Aorta (tissue), 5 donors: ENCODE measurements at regions not wholly inside any gene's neighbourhood (a gene's known extent, or its start where the extent isn't known, plus 50 kb on each side); places are given as distances from the start of the nearest gene placed in this dataset.

Experiments
- ATAC-seq: fragments of 200-7000 bp; cut with Tn5 transposase; one replicate; pipeline ENCODE4 v1.9.1; 2022; ENCODE audit warnings: moderate library complexity; ENCODE audit not compliant: low FRiP score
- DNase-seq, 2 donors: peaks; one replicate each; pipeline ENCODE4 v3.0.0-alpha.2; 2020
- H3K27ac ChIP-seq, 2 donors: one replicate each; pipeline ENCODE4 v1.5.1; 2013; ENCODE audit warnings: low read length in 2 of 2, mild to moderate bottlenecking in 2 of 2, moderate library complexity in 2 of 2, control low read depth in 1 of 2, inconsistent platforms in 1 of 2, low read depth in 1 of 2
- H3K27me3 ChIP-seq, 2 donors: one replicate each; pipeline ENCODE4 v1.6.1; 2013; ENCODE audit warnings: control low read depth in 1 of 2, low read length in 1 of 2, mild to moderate bottlenecking in 1 of 2, moderate library complexity in 1 of 2; ENCODE audit not compliant: insufficient read depth in 2 of 2, control insufficient read depth in 1 of 2
- H3K36me3 ChIP-seq, 2 donors: one replicate each; pipeline ENCODE4 v1.6.1; 2013; ENCODE audit warnings: control low read depth in 1 of 2, low read length in 1 of 2, mild to moderate bottlenecking in 1 of 2; ENCODE audit not compliant: insufficient read depth in 2 of 2, control insufficient read depth in 1 of 2
- H3K4me1 ChIP-seq, 2 donors: one replicate each; pipeline ENCODE4 v1.6.1; 2013; ENCODE audit warnings: low read length in 2 of 2, control low read depth in 1 of 2, mild to moderate bottlenecking in 1 of 2, moderate library complexity in 1 of 2; ENCODE audit not compliant: insufficient read depth in 2 of 2, control insufficient read depth in 1 of 2
- H3K4me3 ChIP-seq, 2 donors: one replicate each; pipeline ENCODE4 v1.5.1; 2013; ENCODE audit warnings: low read length in 2 of 2, control low read depth in 1 of 2, mild to moderate bottlenecking in 1 of 2
- H3K9me3 ChIP-seq: one replicate; pipeline ENCODE4 v1.6.1; 2013; ENCODE audit warnings: mild to moderate bottlenecking, low read length; ENCODE audit not compliant: control insufficient read depth
- WGBS, 2 donors: extraction: QIAGEN DNeasy Blood & Tissue Kit; methylation state at CpG; one replicate each; pipeline ENCODE4 v1.1.7; 2013; 5-methylcytosine and 5-hydroxymethylcytosine counted together
- intact Hi-C, 2 donors: fragments of 100-400 bp; cut with DNase I; formaldehyde crosslinking; loops; one replicate each; pipeline versions ENCODE4 v1.14.2 to v1.15.0; 2022
- donor health status: healthy with polysubstance abuse.
- donor health status: Bipolar disorder and iron deficiency.
- donor health status: DM: no; HTN: no; CAD: no.
- donor health status: DM: no; HTN: no; CAD: no.
- donor health status: DM: yes; HTN: yes; CAD: no.

GRCh38 chr5:3226196-3226920 is 369.3 kb upstream of the IRX1 start:
- intact Hi-C loops = no loop called here
- WGBS, 2 donors = 39 to 43% methylated on average over 12 of the region's 12 CpGs
- DNase-seq (no peak), ATAC-seq (no peak)
- no peak overlapping the region for H3K4me3 ChIP-seq
- H3K36me3 ChIP-seq = no peaks in the 10 kb centered on the region
- H3K9me3 ChIP-seq = no peaks in the 10 kb centered on the region
- no peak overlapping the region for H3K27ac ChIP-seq
- no peaks in the 10 kb centered on the region for H3K27me3 ChIP-seq
- H3K4me1 ChIP-seq = no peaks in the 10 kb centered on the region

- Histone ChIP-seq H3K36me3 (no peaks in the 10 kb centered on the region), H3K27me3 (no peaks in the 10 kb centered on the region), H3K27ac (no peak overlapping the region), H3K4me3 (no peak overlapping the region), H3K4me1 (no peaks in the 10 kb centered on the region), H3K9me3 (no peaks in the 10 kb centered on the region)
- WGBS, 2 donors = 78 to 79% methylated on average over 22 of the region's 22 CpGs
- intact Hi-C loops = no loop called here
- DNase-seq (no peak), ATAC-seq (no peak)
These were observed 370.3 kb upstream of the IRX1 start for GRCh38 chr5:3225201-3225960.

GRCh38 chr5:3222924-3223323 is 372.7 kb upstream of the IRX1 start:
- ATAC-seq (no peak), DNase-seq (no peak)
- H3K9me3 ChIP-seq = no peaks in the 10 kb centered on the region
- H3K27ac ChIP-seq = no peak overlapping the region
- H3K27me3 ChIP-seq = no peaks in the 10 kb centered on the region
- H3K4me3 ChIP-seq = no peak overlapping the region
- no peaks in the 10 kb centered on the region for H3K36me3 ChIP-seq
- no peaks in the 10 kb centered on the region for H3K4me1 ChIP-seq
- WGBS, 2 donors = 88 to 92% methylated on average over 5 of the region's 5 CpGs
- intact Hi-C loops = no loop called here

- H3K27me3 ChIP-seq = no peaks in the 10 kb centered on the region
- ATAC-seq = no peak
- H3K4me1 ChIP-seq = no peaks in the 10 kb centered on the region
- H3K4me3 ChIP-seq = no peak overlapping the region
- WGBS, 2 donors = 77 to 84% methylated on average over 9 of the region's 9 CpGs
- H3K27ac ChIP-seq = no peak overlapping the region
- H3K9me3 ChIP-seq = no peaks in the 10 kb centered on the region
- H3K36me3 ChIP-seq = no peaks in the 10 kb centered on the region
- DNase-seq = no peak
- intact Hi-C loops = no loop called here
These were observed 374.2 kb upstream of the IRX1 start for GRCh38 chr5:3221432-3221831.

- DNase-seq (no peak), ATAC-seq (no peak)
- intact Hi-C loops = no loop called here
- Histone ChIP-seq H3K27me3 (no peaks in the 10 kb centered on the region), H3K4me1 (no peaks in the 10 kb centered on the region), H3K36me3 (no peaks in the 10 kb centered on the region), H3K4me3 (no peak overlapping the region), H3K27ac (no peak overlapping the region), H3K9me3 (no peaks in the 10 kb centered on the region)
- WGBS, 2 donors = 89 to 90% methylated on average over 31 of the region's 31 CpGs
These were observed 374.9 kb upstream of the IRX1 start for GRCh38 chr5:3220638-3221288.

- ATAC-seq = no peak
- H3K27me3 ChIP-seq = no peaks in the 10 kb centered on the region
- no peak for DNase-seq
- intact Hi-C loops = no loop called here
- H3K36me3 ChIP-seq = no peaks in the 10 kb centered on the region
- no peak overlapping the region for H3K4me3 ChIP-seq
- H3K27ac ChIP-seq = no peak overlapping the region
- no peaks in the 10 kb centered on the region for H3K9me3 ChIP-seq
- H3K4me1 ChIP-seq = no peaks in the 10 kb centered on the region
- 85% methylated on average over 13 of the region's 13 CpGs for WGBS, 2 donors
These were observed 375.4 kb upstream of the IRX1 start for GRCh38 chr5:3220201-3220600.

GRCh38 chr5:3218916-3219650 is 376.5 kb upstream of the IRX1 start:
- DNase-seq = no peak
- Histone ChIP-seq H3K27ac (no peak overlapping the region), H3K27me3 (no peaks in the 10 kb centered on the region), H3K4me1 (no peaks in the 10 kb centered on the region), H3K4me3 (no peak overlapping the region), H3K36me3 (no peaks in the 10 kb centered on the region), H3K9me3 (no peaks in the 10 kb centered on the region)
- intact Hi-C loops = no loop called here
- 82 to 85% methylated on average over 19 to 20 of the region's 20 CpGs for WGBS, 2 donors
- ATAC-seq = no peak

- Histone ChIP-seq H3K4me1 (no peaks in the 10 kb centered on the region), H3K4me3 (no peak overlapping the region), H3K36me3 (no peaks in the 10 kb centered on the region), H3K27me3 (no peaks in the 10 kb centered on the region), H3K9me3 (no peaks in the 10 kb centered on the region), H3K27ac (no peak overlapping the region)
- DNase-seq = no peak
- 81 to 83% methylated on average over 22 of the region's 22 CpGs for WGBS, 2 donors
- no peak for ATAC-seq
- intact Hi-C loops = no loop called here
These were observed 377.7 kb upstream of the IRX1 start for GRCh38 chr5:3217771-3218495.
